SU-DHL-6 (cell line): ENCODE measurements at regions not wholly inside any gene's neighbourhood (a gene's known extent, or its start where the extent isn't known, plus 50 kb on each side); places are given as distances from the start of the nearest gene placed in this dataset.
A peak's percentile ranks its signal among the peaks of the same experiment; 100 is the strongest.

Source experiments
- H2AFZ ChIP-seq: fragments of 200-600 bp; sonication (generic); 2 replicates; pipeline ENCODE4 v1.6.1; 2014; ENCODE audit warnings: low read depth, mild to moderate bottlenecking, moderate library complexity, mixed read lengths, antibody characterized with exemption, low read length; ENCODE audit not compliant: severe bottlenecking
- H3F3A ChIP-seq: fragments of 200-600 bp; shearing (Covaris generic); 2 replicates; pipeline ENCODE4 v1.6.0; 2016; ENCODE audit warnings: antibody characterized with exemption, mild to moderate bottlenecking; ENCODE audit not compliant: insufficient read depth
- H3K27ac ChIP-seq: fragments of 200-600 bp; sonication (generic); 2 replicates; pipeline ENCODE4 v1.5.1; 2016; ENCODE audit warnings: low read depth, mild to moderate bottlenecking, low read length, moderate library complexity, mixed read lengths
- H3K27me3 ChIP-seq: fragments of 200-600 bp; sonication (generic), shearing (Covaris generic); 2 replicates; pipeline ENCODE4 v1.6.0; 2014; ENCODE audit warnings: mild to moderate bottlenecking, low read length
- H3K36me3 ChIP-seq: fragments of 200-600 bp; sonication (generic); 2 replicates; pipeline ENCODE4 v1.6.1; 2014; ENCODE audit warnings: mild to moderate bottlenecking, low read length, mixed read lengths
- H3K4me2 ChIP-seq: fragments of 300-600, 200-600 bp; shearing (Covaris generic), sonication (generic); 2 replicates; pipeline ENCODE4 v1.6.0; 2014; ENCODE audit warnings: low read length, low read depth, mild to moderate bottlenecking; ENCODE audit not compliant: poor library complexity, severe bottlenecking
- H3K4me3 ChIP-seq: fragments of 200-600 bp; sonication (generic); 2 replicates; pipeline ENCODE4 v1.5.1; 2014; ENCODE audit warnings: antibody characterized with exemption, low read length, mild to moderate bottlenecking, mixed read lengths; ENCODE audit not compliant: insufficient read depth, poor library complexity, severe bottlenecking
- H3K79me2 ChIP-seq: fragments of 200-600 bp; sonication (generic); 2 replicates; pipeline ENCODE4 v1.6.1; 2014; ENCODE audit warnings: mild to moderate bottlenecking, low read length, moderate library complexity; ENCODE audit not compliant: insufficient read depth
- H3K9ac ChIP-seq: fragments of 200-600 bp; sonication (generic); 2 replicates; pipeline ENCODE4 v1.7.0; 2014; ENCODE audit warnings: mild to moderate bottlenecking, low read length
- H3K9me2 ChIP-seq: fragments of 200-600 bp; sonication (generic); replicated peaks from 2 replicates; pipeline ENCODE4 v1.6.1; 2014; ENCODE audit warnings: low read length; ENCODE audit not compliant: insufficient read depth
- H3K9me3 ChIP-seq: fragments of 200-600 bp; sonication (generic); 2 replicates; pipeline ENCODE4 v1.6.1; 2014; ENCODE audit warnings: low read length, mixed read lengths; ENCODE audit not compliant: insufficient read depth
- H4K20me1 ChIP-seq: fragments of 200-600 bp; sonication (generic); 2 replicates; pipeline ENCODE4 v1.6.1; 2014; ENCODE audit warnings: low read depth, mild to moderate bottlenecking, antibody characterized with exemption, low read length, moderate library complexity, mixed read lengths
- CTCF ChIP-seq: fragments of 200-600 bp; sonication (generic); IDR thresholded peaks from one replicate; pipeline ENCODE4 v1.5.1; 2017; ENCODE audit warnings: antibody characterized with exemption, mild to moderate bottlenecking, low read length, moderate library complexity; ENCODE audit not compliant: insufficient read depth, poor library complexity, severe bottlenecking
- EZH2phosphoT487 ChIP-seq: fragments of 200-600 bp; sonication (generic), shearing (Covaris generic); conservative IDR thresholded peaks from 2 replicates; pipeline ENCODE4 v1.6.1; 2018; ENCODE audit warnings: mild to moderate bottlenecking, antibody characterized with exemption, low read length, moderate library complexity, mixed read lengths

GRCh38 chr13:61138857-61139256 is 276.8 kb downstream of the PCDH20 start:
- no peak overlapping the region for H2AFZ ChIP-seq
- no peaks in the 10 kb centered on the region for H3K79me2 ChIP-seq
- H3K4me2 ChIP-seq = no peak overlapping the region

GRCh38 chr13:61136515-61136914 is 279.1 kb downstream of the PCDH20 start:
- no peaks in the 10 kb centered on the region for H4K20me1 ChIP-seq
- no peak overlapping the region for H3K27ac ChIP-seq
- no peak overlapping the region for H3K4me2 ChIP-seq
- peak overlapping the region; percentile 66 for H2AFZ ChIP-seq
- no peaks in the 10 kb centered on the region for H3K27me3 ChIP-seq
- TF ChIP-seq CTCF (no peak), EZH2phosphoT487 (no peak)
- no peak overlapping the region for H3K9ac ChIP-seq
- H3K9me3 ChIP-seq = no peaks in the 10 kb centered on the region
- H3F3A ChIP-seq = no peaks in the 10 kb centered on the region
- no peak overlapping the region for H3K4me3 ChIP-seq
- H3K79me2 ChIP-seq = no peaks in the 10 kb centered on the region
- H3K36me3 ChIP-seq = no peaks in the 10 kb centered on the region
- no peaks in the 10 kb centered on the region for H3K9me2 ChIP-seq

More at GRCh38 chr13:61138857-61139256, 276.8 kb downstream of the PCDH20 start:
- Histone ChIP-seq H3K27me3 (no peaks in the 10 kb centered on the region), H3K9ac (no peak overlapping the region), H3K9me2 (no peaks in the 10 kb centered on the region), H4K20me1 (no peaks in the 10 kb centered on the region), H3F3A (no peaks in the 10 kb centered on the region), H3K36me3 (no peaks in the 10 kb centered on the region), H3K9me3 (no peaks in the 10 kb centered on the region), H3K27ac (no peak overlapping the region), H3K4me3 (no peak overlapping the region)
- TF ChIP-seq EZH2phosphoT487 = no peak
- TF ChIP-seq CTCF = no peak

GRCh38 chr13:61136093-61136492 is 279.6 kb downstream of the PCDH20 start:
- H3K9ac ChIP-seq = no peak overlapping the region
- H4K20me1 ChIP-seq = no peaks in the 10 kb centered on the region
- H3K4me2 ChIP-seq = no peak overlapping the region
- H2AFZ ChIP-seq = peak overlapping the region; percentile 66
- no peaks in the 10 kb centered on the region for H3K36me3 ChIP-seq
- H3K27me3 ChIP-seq = no peaks in the 10 kb centered on the region
- H3F3A ChIP-seq = no peaks in the 10 kb centered on the region
- no peak overlapping the region for H3K4me3 ChIP-seq
- TF ChIP-seq EZH2phosphoT487 (no peak), CTCF (no peak)
- H3K79me2 ChIP-seq = no peaks in the 10 kb centered on the region
- H3K9me3 ChIP-seq = no peaks in the 10 kb centered on the region
- H3K9me2 ChIP-seq = no peaks in the 10 kb centered on the region
- no peak overlapping the region for H3K27ac ChIP-seq
